Body of pancreas (tissue), 4 donors: ENCODE measurements at regions not wholly inside any gene's neighbourhood (a gene's known extent, or its start where the extent isn't known, plus 50 kb on each side); places are given as distances from the start of the nearest gene placed in this dataset.

Experiments
- ATAC-seq: fragments of 150-250 bp; one replicate; pipeline ENCODE4 v1.9.1; 2016
- DNase-seq, 4 donors: peaks; one replicate each; pipeline ENCODE4 v3.0.0-alpha.2; 2019
- H3K27ac ChIP-seq, 4 donors: fragments of 200-600 bp; sonication (generic); 1 replicate in 3 of 4; 2 replicates in 1 of 4; pipeline versions ENCODE4 v1.5.1 to v1.6.1; 2016 to 2019; ENCODE audit warnings: mild to moderate bottlenecking in 1 of 4, mixed read lengths in 1 of 4, moderate library complexity in 1 of 4
- H3K27me3 ChIP-seq, 2 donors: fragments of 200-600 bp; sonication (generic); one replicate each; pipeline ENCODE4 v1.6.0; 2016; ENCODE audit warnings: mild to moderate bottlenecking in 1 of 2
- H3K36me3 ChIP-seq, 2 donors: fragments of 200-600 bp; sonication (generic); replicated peaks in 1 of 2; 2 replicates each; pipeline ENCODE4 v1.5.1; 2016; ENCODE audit warnings: low read depth in 2 of 2; ENCODE audit not compliant: insufficient read depth in 1 of 2
- H3K4me1 ChIP-seq: fragments of 200-600 bp; sonication (generic); one replicate; pipeline ENCODE4 v1.6.0; 2016
- H3K4me3 ChIP-seq, 2 donors: fragments of 200-600 bp; sonication (generic); 1 replicate in 1 of 2; 2 replicates in 1 of 2; pipeline ENCODE4 v1.5.1; 2016 to 2019
- H3K9me3 ChIP-seq, 3 donors: fragments of 200-600 bp; sonication (generic); 1 replicate in 2 of 3; 2 replicates in 1 of 3; pipeline ENCODE4 v1.5.1; 2016
- POLR2A ChIP-seq, 3 donors: fragments of 450-650 bp; IDR thresholded peaks; one replicate each; pipeline ENCODE4 v1.6.1; 2016; ENCODE audit warnings: antibody characterized with exemption in 3 of 3, mild to moderate bottlenecking in 2 of 3
- WGBS, 2 donors: methylation state at CpG; one replicate each; pipeline ENCODE4 v1.1.5; 2017; 5-methylcytosine and 5-hydroxymethylcytosine counted together
- intact Hi-C: fragments of 100-400 bp; cut with DNase I; formaldehyde crosslinking; loops from one replicate; pipeline ENCODE4 v1.15.1; 2023
- TF ChIP-seq, protein P1 (sequence below), 7 experiments: fragments of 450-650 bp in 4 of 7; fragments of 200-600 bp in 3 of 7; sonication (generic) in 3 of 7; IDR thresholded peaks; one replicate each; pipeline ENCODE4 v1.5.1; 2016 to 2019; ENCODE audit warnings: antibody characterized with exemption in 7 of 7

DNA sequence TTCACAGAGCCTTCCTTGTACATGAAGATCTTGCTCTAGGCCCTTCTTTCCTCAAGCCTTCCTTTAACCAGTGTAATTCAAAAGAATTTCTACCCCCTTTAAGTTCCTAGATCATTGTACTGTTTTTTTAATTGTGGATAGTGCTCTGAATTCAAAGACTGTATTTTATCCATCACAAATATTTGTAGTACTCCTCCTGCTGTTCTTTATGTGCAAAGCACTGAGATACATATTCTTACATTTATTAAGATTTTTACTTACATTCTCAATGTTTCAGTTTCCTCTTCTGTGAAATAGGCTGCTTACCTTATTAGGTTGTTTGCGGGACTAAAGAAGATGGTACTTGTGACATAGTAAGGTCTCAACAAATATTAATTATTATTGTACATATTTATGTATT, 168.8 kb upstream of the PDE4B start:
- Histone ChIP-seq H3K27me3 (no peaks in the 10 kb centered on the region), H3K36me3 (no peaks in the 10 kb centered on the region), H3K4me3 (no peak overlapping the region), H3K27ac (no peak overlapping the region), H3K4me1 (peaks cover 8% of the 10 kb centered on the region), H3K9me3 (no peaks in the 10 kb centered on the region)
- intact Hi-C loops: no loop called here
- WGBS, 2 donors: 94 to 100% methylated on average over 1 of the region's 1 CpG
- ATAC-seq (no peak), DNase-seq (no peak)
- TF ChIP-seq, protein P1, sequence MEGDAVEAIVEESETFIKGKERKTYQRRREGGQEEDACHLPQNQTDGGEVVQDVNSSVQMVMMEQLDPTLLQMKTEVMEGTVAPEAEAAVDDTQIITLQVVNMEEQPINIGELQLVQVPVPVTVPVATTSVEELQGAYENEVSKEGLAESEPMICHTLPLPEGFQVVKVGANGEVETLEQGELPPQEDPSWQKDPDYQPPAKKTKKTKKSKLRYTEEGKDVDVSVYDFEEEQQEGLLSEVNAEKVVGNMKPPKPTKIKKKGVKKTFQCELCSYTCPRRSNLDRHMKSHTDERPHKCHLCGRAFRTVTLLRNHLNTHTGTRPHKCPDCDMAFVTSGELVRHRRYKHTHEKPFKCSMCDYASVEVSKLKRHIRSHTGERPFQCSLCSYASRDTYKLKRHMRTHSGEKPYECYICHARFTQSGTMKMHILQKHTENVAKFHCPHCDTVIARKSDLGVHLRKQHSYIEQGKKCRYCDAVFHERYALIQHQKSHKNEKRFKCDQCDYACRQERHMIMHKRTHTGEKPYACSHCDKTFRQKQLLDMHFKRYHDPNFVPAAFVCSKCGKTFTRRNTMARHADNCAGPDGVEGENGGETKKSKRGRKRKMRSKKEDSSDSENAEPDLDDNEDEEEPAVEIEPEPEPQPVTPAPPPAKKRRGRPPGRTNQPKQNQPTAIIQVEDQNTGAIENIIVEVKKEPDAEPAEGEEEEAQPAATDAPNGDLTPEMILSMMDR (IDR thresholded peaks at IDR 0.05): no peak
- no peak for TF ChIP-seq POLR2A (IDR thresholded peaks at IDR 0.05)

DNA sequence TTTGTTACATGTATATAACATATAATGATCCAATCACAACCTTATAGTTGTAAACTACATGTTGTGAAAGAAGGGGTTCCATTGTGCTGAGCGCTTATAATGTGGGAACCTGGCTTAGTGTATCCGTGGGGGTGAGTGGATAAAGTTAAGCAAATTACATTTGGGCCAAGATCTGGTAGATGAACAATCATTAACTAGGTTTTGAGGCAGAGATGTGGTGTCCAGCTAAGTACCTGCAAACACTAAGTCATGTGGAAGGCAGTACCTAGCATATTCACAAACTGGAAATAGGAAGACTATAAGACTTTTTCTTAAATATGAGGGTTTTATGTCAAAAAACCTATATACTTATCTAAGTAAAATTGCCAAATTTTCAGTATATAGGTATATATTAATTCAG, 167.2 kb upstream of the PDE4B start:
- Histone ChIP-seq H3K36me3 (no peaks in the 10 kb centered on the region), H3K9me3 (no peaks in the 10 kb centered on the region), H3K4me1 (peaks cover 8% of the 10 kb centered on the region), H3K4me3 (no peak overlapping the region), H3K27me3 (no peaks in the 10 kb centered on the region), H3K27ac (no peak overlapping the region)
- ATAC-seq (no peak), DNase-seq (no peak)
- intact Hi-C loops: no loop called here
- WGBS, 2 donors: 23 to 27% methylated on average over 2 of the region's 2 CpGs
- TF ChIP-seq, protein P1 (IDR thresholded peaks at IDR 0.05): no peak
- TF ChIP-seq POLR2A (IDR thresholded peaks at IDR 0.05): no peak

DNA sequence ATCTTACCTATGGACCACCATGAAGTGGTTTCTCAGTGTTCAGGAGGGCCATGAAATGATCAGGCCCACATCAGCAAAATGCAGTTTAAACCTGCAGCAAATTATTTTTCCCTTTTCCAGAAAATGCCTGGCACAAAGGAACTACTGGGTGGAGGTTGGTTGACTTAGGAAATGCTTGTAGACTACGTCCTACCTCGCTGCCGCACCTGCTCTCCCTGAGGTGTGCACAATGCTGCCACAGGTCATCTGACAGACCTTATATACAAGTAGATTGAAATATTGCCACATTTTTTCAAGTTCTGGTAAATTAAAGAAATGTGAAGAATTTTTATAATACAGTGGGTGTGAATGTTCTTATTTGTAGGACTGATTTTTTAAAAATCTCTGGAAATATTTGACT, 166.7 kb upstream of the PDE4B start:
- 72 to 78% methylated on average over 3 of the region's 3 CpGs for WGBS, 2 donors
- no peak overlapping the region for H3K27ac ChIP-seq
- H3K4me3 ChIP-seq: no peak overlapping the region
- no peak for TF ChIP-seq POLR2A (IDR thresholded peaks at IDR 0.05)
- TF ChIP-seq, protein P1 (IDR thresholded peaks at IDR 0.05): no peak
- H3K9me3 ChIP-seq: no peaks in the 10 kb centered on the region
- intact Hi-C loops: no loop called here
- ATAC-seq (no peak), DNase-seq (no peak)
- no peaks in the 10 kb centered on the region for H3K36me3 ChIP-seq
- no peaks in the 10 kb centered on the region for H3K27me3 ChIP-seq
- peaks cover 8% of the 10 kb centered on the region for H3K4me1 ChIP-seq

DNA sequence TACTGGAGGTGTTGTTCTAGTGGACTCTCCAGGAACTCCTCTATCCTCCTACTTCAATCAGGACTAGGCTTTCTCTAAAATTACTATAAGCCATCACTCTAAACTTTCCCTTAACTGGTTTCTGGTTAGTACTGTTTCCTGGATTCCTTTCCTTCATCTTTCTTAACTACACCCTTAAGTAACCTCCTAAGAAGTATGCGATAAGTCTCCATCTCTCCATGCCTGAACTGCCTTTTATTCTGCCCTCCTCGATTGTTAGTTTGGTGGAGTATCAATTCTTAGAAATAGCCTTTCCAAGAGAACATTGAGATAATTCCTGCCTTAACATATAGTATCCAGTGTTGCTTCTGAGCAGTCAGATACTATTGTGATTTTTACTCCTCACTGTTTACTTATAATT, 162.9 kb upstream of the PDE4B start:
- H3K27ac ChIP-seq: no peak overlapping the region
- peaks cover 8% of the 10 kb centered on the region for H3K4me1 ChIP-seq
- DNase-seq (no peak), ATAC-seq (no peak)
- WGBS, 2 donors: 83 to 86% methylated on average over 2 of the region's 2 CpGs
- intact Hi-C loops: no loop called here
- TF ChIP-seq, protein P1 (IDR thresholded peaks at IDR 0.05): no peak
- no peak for TF ChIP-seq POLR2A (IDR thresholded peaks at IDR 0.05)
- no peak overlapping the region for H3K4me3 ChIP-seq
- no peaks in the 10 kb centered on the region for H3K36me3 ChIP-seq
- H3K9me3 ChIP-seq: no peaks in the 10 kb centered on the region
- no peaks in the 10 kb centered on the region for H3K27me3 ChIP-seq

DNA sequence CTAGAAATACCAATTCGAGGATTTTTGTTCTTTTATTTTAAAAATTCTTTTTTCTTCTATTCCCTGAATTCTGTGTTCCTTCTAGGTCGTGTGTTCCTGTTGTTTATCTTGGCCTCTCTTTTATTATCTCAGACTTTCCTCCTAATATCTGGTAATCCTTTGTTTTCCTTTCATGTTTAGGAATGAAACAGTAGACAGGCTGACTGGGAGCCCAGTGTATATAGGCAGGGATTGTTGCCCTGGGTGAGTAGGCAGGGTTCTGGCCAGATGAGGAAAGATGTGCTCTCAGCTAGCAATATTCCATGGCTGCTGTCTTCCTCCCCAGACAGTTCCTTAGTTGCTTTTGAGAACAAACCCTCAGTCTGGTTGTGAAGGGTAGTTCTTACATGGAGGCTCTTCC, 161.8 kb upstream of the PDE4B start:
- H3K4me3 ChIP-seq: no peak overlapping the region
- no peak for DNase-seq
- intact Hi-C loops: no loop called here
- WGBS, 2 donors: 36 to 42% methylated on average over 2 of the region's 2 CpGs
- TF ChIP-seq POLR2A (IDR thresholded peaks at IDR 0.05): no peak
- TF ChIP-seq, protein P1 (IDR thresholded peaks at IDR 0.05): no peak
- no peaks in the 10 kb centered on the region for H3K36me3 ChIP-seq
- H3K27me3 ChIP-seq: no peaks in the 10 kb centered on the region
- H3K9me3 ChIP-seq: no peaks in the 10 kb centered on the region
- H3K4me1 ChIP-seq: peaks cover 3% of the 10 kb centered on the region
- no peak overlapping the region for H3K27ac ChIP-seq
- no peak for ATAC-seq
